Tibial nerve (tissue), 3 donors: ENCODE measurements at regions not wholly inside any gene's neighbourhood (a gene's known extent, or its start where the extent isn't known, plus 50 kb on each side); places are given as distances from the start of the nearest gene placed in this dataset.

ENCODE experiments used
- CTCF ChIP-seq, 5 experiments: fragments of 200-600 bp in 3 of 5; fragments of 450-650 bp in 2 of 5; sonication (generic) in 3 of 5; IDR thresholded peaks; one replicate each; pipeline ENCODE4 v1.5.1; 2016 to 2019; ENCODE audit warnings: antibody characterized with exemption in 5 of 5, mild to moderate bottlenecking in 3 of 5, moderate library complexity in 2 of 5
- POLR2A ChIP-seq, 2 donors: fragments of 450-650 bp; IDR thresholded peaks; one replicate each; pipeline ENCODE4 v1.6.1; 2017; ENCODE audit warnings: antibody characterized with exemption in 2 of 2, mild to moderate bottlenecking in 2 of 2, moderate library complexity in 2 of 2

GRCh38 chr3:166444336-166444735, 607.1 kb upstream of the BCHE start:
- TF ChIP-seq CTCF (IDR thresholded peaks at IDR 0.05) (no peak), POLR2A (IDR thresholded peaks at IDR 0.05) (no peak)
